ENCODE measurements at regions not wholly inside any gene's neighbourhood (a gene's known extent, or its start where the extent isn't known, plus 50 kb on each side); places are given as distances from the start of the nearest gene placed in this dataset.

DNA sequence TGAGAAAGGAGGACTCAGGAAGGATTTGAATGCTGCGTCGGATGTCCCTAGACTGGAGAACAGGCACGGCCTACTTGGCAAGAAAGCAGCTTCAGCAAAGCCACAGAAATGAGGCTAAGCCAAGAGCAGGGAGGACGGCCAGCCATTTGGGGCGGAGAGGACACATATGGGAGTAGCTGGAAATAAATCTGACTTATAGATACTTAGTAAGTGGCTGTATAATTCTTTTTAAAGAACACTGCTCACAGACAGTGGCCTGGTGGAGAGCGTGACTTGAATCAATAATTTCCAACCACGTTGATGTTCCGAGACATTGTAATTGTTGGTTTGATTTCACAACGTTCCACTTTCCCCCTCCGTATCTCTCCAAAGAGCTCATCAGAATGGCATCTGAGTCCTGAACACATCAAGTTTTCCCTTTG lies 67.7 kb upstream of the JCAD start:
- DNase-seq (ENCODE audit: low read depth in 2 of 3, low spot score in 2 of 3): no peak

DNA sequence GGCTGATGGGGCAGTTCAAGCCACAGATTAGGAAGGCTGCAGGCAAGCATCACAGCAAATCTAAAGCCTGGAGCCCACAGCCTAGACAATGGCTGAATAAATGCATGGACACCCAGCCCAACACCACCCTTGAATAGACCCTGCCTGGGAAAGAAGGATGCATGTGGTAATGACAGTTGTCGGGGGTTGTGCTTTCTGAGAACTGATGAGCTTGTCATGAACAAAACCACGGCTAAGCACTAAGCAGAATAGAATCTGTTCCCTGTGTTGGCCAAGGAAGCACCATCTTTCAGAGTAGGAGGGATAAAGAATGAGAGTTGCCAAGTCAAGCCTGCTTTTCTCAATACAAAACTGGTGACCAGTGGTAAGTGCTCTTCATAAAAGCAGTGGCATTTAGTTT lies 66.1 kb upstream of the JCAD start:
- no peak for DNase-seq (ENCODE audit: low read depth in 2 of 3, low spot score in 2 of 3)

DNA sequence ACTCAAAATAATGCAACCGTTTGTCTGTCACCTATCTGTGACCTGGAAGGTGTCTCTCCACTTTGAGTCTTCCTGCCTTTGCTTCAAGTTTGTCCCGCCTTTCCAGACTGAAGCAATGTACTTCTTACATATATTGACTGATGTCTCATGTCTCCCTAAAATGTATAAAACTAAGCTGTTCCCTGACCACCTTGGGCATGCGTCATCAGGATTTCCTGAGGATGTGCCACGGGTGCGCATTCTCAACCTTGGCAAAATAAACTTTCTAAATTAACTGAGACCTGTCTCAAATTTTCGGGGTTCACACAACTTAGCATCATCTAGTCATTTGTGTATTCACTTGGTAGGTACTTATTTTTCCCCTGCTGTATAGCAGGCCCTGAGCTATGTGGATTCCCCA lies 65.3 kb upstream of the JCAD start:
- peak in 1 of 3 donors; percentile 9 for DNase-seq (ENCODE audit: low read depth in 2 of 3, low spot score in 2 of 3)

DNA sequence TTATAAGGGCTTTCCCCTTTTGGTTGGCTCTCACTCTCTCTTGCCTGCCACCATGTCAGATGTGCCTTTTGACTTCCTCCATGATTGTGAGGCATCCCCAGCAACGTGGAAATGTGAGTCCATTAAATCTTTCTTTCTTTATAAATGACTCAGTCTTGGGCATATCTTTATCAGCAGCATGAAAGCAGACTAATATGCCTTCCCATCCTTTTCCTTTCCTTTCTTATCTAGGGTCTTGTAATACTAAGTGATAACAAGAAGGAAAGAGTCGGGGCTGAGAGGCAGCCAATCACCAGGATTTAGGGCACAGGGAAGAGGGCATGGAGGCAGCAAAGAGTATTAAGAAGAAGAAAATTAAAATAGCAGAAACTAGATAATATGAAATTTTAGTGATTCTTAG lies 62.0 kb upstream of the JCAD start:
- DNase-seq (ENCODE audit: low read depth in 2 of 3, low spot score in 2 of 3): no peak

DNA sequence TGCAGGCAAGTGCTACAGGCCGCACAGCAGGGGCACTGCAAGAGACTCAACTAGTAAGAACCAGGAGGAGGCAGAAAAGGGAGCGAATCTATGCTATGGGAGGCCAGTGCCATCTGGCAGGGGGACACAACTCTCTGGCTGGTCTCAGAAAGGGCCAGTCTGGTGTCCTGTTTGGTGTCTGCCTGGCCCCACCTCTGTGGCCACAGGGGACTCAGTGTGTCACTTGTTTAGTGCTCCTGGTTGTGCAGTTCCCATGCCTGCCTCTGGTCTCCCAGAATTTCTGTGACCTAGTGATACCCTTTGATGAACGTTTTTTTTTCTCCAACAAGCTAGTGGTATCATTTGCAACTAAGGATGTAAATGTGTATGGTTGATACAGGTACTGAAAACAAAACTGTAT lies 59.2 kb upstream of the JCAD start:
- no peak for DNase-seq (ENCODE audit: low read depth in 2 of 3, low spot score in 2 of 3)

DNA sequence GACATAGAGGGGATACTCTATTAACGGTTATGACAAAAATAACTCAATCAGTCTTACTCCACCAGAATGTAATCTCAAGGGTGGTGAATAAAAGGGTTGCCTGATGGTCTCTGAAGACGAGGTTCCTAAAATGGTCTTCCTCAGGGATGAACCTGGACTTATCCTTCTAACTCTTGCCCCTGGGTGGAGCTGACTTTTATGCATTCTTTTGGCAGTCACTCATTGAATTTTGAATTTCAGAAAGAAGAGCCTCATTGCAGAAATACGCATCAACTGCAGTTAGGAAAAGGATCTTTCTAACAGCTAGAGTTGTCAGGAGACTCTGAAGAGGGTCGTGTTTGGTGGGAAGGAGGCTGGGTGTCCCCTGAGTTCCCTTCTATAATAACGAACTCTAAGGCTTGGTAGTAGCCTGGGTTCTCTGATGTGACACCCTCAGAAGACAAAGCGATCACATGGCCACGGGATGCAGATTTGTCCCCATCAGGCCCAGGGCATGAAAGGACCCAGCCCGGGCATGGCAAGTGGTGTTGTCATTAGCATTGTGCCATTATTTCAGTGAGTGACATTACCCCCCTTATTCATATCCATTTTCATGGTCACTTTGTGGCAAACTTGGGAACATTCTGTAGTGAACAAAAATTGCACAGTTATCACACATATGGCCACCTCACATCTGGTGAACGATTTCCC lies 58.6 kb upstream of the JCAD start:
- no peak for DNase-seq (ENCODE audit: low read depth in 2 of 3, low spot score in 2 of 3)

DNA sequence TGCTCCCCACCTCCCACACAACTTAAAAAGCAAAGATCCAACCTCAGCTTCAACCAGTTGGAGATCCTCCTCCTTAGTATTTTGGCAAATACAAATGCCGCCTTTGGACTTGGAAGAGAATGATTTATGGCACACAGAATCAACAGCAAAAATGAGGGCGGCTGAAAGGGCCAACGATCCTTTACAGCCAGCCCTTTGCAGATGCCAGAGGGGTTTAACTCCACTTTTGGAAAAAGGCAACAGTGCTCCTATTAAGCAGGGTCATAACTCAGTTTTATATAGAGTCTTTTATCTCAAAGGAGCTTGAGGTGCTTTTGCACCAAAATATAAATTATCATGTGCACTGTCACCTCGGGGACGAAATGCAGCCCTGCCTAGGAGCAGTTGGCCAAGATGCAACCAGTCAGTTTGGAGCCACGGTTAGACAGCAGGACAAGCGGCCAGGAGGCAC lies 56.7 kb upstream of the JCAD start:
- DNase-seq (ENCODE audit: low read depth in 2 of 3, low spot score in 2 of 3): no peak

DNA sequence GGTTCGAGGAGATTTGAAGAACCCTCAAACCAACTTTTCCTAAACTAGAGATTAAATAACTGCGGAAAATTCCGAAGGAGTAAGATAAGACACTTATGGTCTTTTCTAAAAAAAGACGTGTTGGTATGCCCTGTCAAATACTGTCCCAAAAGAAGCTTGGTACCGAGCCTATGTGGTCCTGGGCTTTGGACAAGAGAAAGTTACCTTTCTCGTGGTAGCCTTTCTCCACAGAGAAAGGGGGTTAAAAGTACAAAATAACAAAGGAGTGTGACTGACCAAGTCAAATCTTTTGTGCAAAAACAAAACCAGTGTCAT lies 56.2 kb upstream of the JCAD start:
- DNase-seq (ENCODE audit: low read depth in 2 of 3, low spot score in 2 of 3): no peak

DNA sequence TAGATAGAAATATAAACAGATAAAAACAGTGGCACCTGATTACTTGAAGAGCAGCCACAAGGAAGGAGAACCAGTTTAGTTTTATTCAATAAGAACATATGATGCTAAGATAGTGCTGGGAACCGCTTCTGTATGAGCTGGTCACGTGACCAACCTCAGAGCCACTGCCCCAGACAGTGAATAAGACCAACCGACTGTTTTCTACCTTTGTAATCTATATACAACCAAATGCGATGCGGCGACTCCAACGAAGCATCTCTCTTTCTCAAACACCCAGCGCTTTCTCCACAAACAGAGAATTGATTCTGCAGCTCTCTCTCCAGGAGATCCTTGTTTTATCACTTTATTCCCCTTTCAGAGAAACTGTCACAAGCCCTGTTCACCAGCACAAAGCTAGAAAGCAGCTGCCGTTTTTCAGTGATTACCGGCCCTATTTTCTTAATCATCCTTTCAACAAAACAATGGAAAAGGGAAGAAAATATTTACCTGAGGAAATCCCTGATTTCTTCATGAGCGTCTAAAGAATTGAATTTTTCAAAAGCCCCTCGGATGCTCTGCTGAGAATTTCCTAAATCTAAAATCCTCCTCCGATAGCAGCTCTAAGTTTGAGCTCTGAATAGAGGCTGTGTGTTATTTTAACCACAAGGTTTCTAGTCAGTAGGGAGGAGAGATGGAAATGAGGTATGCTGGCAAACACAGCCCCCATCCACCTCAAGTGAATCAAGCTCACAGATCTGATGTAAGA lies 55.7 kb upstream of the JCAD start:
- no peak for DNase-seq (ENCODE audit: low read depth in 2 of 3, low spot score in 2 of 3)

DNA sequence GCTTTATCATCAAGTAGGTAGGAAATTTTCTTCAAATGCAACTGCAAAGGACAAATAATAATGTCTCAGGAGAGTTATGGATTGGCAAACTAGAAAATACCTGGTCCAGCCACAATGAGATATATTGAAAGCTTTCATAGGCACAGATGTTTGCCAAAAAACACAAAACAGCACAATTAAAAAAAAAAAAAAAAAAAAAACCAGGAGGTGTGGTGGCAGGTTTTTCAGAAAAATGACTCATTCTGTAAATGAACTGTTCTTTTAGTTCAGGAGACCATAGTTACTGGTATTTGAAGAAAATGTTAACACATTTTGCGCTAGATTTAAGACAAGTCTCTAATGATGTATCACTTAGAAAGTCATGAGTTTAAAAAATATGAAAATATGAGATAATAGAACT lies 55.0 kb upstream of the JCAD start:
- no peak for DNase-seq (ENCODE audit: low read depth in 2 of 3, low spot score in 2 of 3)

DNA sequence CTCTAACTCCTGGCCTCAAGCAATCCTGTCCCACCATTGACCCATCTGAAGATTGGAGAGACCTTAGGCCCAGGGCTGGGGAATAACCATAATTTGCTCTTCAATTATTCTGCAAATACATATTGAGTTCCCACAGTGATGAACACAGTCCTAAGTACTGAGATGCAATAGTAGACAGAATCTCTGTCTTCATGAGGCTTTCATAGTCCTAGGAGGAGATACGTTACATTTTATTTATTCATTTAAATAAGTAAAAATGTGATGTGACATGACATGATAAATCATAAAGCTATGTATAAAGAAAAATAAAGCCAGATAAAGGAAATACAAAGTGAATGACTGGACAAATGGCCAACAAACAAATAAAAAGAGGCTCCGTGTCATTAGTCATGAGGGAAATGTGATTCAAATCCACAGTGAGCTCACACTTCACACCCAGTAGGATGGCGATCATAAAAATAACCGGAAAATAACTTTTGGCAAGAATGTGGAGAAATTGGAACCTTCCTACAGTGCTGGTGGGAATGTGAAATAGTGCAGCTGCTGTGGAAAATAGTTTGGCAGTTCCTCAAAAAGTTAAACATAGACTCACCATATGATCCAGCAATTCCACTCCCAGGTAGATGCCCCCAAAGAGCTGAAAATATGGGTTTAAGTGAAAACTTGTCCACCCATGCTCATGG lies 52.1 kb upstream of the JCAD start:
- no peak for DNase-seq (ENCODE audit: low read depth in 2 of 3, low spot score in 2 of 3)

Data from hematopoietic multipotent progenitor cell (in vitro differentiated cells).